Stimulated activated CD4-positive, alpha-beta T cell treated with anti-CD3 and anti-CD28 coated beads, Interleukin-2, amount 100 ng/mL, for 24 hours (primary cell): ENCODE measurements at regions not wholly inside any gene's neighbourhood (a gene's known extent, or its start where the extent isn't known, plus 50 kb on each side); places are given as distances from the start of the nearest gene placed in this dataset.
"Not testable (repeated sequence)": the region's sequence is repeated elsewhere in the genome, so short reads cannot be mapped to it uniquely, and the experiment has no call there.

Source experiments
- DNase-seq, 2 donors: peaks; one replicate each; pipeline ENCODE4 v3.0.0-alpha.2; 2020

GRCh38 chr13:95391785-95392184 lies 90.5 kb upstream of the ABCC4 start:
- DNase-seq: no peak

- DNase-seq: no peak
Measured at GRCh38 chr13:95392597-95392996, 91.3 kb upstream of the ABCC4 start.

- DNase-seq: peak in 1 of 2 donors; percentile 10
Measured at GRCh38 chr13:95403349-95404140, 102.3 kb upstream of the ABCC4 start.

GRCh38 chr13:95404141-95404882 lies 103.1 kb upstream of the ABCC4 start:
- DNase-seq: peak; percentile 80 to 83

GRCh38 chr13:95406176-95406575 lies 104.9 kb upstream of the ABCC4 start:
- no peak for DNase-seq

- no peak for DNase-seq
Measured at GRCh38 chr13:95411428-95412040, 110.3 kb upstream of the ABCC4 start.

- no peak for DNase-seq
Measured at GRCh38 chr13:95418946-95419345, 117.7 kb upstream of the ABCC4 start.

- no peak for DNase-seq
Measured at GRCh38 chr13:95420501-95420900, 119.2 kb upstream of the ABCC4 start.

- DNase-seq: no peak
Measured at GRCh38 chr13:95426631-95427030, 125.4 kb upstream of the ABCC4 start.

- not testable (repeated sequence) for DNase-seq
Measured at GRCh38 chr13:95430525-95430924, 122.0 kb upstream of the CLDN10 start.

GRCh38 chr13:95432141-95432540 lies 120.4 kb upstream of the CLDN10 start:
- DNase-seq: no peak

GRCh38 chr13:95433537-95433936 lies 119.0 kb upstream of the CLDN10 start:
- DNase-seq: no peak

GRCh38 chr13:95434111-95434510 lies 118.4 kb upstream of the CLDN10 start:
- no peak for DNase-seq

- DNase-seq: no peak
Measured at GRCh38 chr13:95437561-95437960, 115.0 kb upstream of the CLDN10 start.

- DNase-seq: no peak
Measured at GRCh38 chr13:95438297-95438696, 114.2 kb upstream of the CLDN10 start.

- DNase-seq: no peak
Measured at GRCh38 chr13:95440441-95441088, 112.0 kb upstream of the CLDN10 start.

GRCh38 chr13:95441326-95441725 lies 111.2 kb upstream of the CLDN10 start:
- no peak for DNase-seq

- DNase-seq: no peak
Measured at GRCh38 chr13:95444006-95444730, 108.4 kb upstream of the CLDN10 start.

- DNase-seq: no peak
Measured at GRCh38 chr13:95445131-95445530, 107.4 kb upstream of the CLDN10 start.

- DNase-seq: no peak
Measured at GRCh38 chr13:95447814-95448213, 104.7 kb upstream of the CLDN10 start.

GRCh38 chr13:95451656-95452055 lies 100.9 kb upstream of the CLDN10 start:
- no peak for DNase-seq

- DNase-seq: no peak
Measured at GRCh38 chr13:95452375-95452774, 100.1 kb upstream of the CLDN10 start.

- no peak for DNase-seq
Measured at GRCh38 chr13:95455782-95456181, 96.7 kb upstream of the CLDN10 start.
